SJCRH30 (cell line): ENCODE measurements at regions not wholly inside any gene's neighbourhood (a gene's known extent, or its start where the extent isn't known, plus 50 kb on each side); places are given as distances from the start of the nearest gene placed in this dataset.
"Not testable (repeated sequence)": the region's sequence is repeated elsewhere in the genome, so short reads cannot be mapped to it uniquely, and the experiment has no call there.

ENCODE experiments used
- DNase-seq, 2 experiments: peaks; one replicate each; pipeline ENCODE4 v3.0.0-alpha.2; 2015 to 2020
- H3K27ac ChIP-seq: fragments of 250-450 bp; sonication (Bioruptor Pico); 2 replicates; pipeline ENCODE4 v1.5.1; 2020; ENCODE audit warnings: mild to moderate bottlenecking, moderate library complexity
- H3K27me3 ChIP-seq: fragments of 250-450 bp; sonication (Bioruptor Pico); 2 replicates; pipeline ENCODE4 v1.5.1; 2020; ENCODE audit warnings: mild to moderate bottlenecking, moderate library complexity
- H3K36me3 ChIP-seq: fragments of 250-450 bp; sonication (Bioruptor Pico); 2 replicates; pipeline ENCODE4 v1.5.1; 2020; ENCODE audit warnings: mild to moderate bottlenecking, moderate library complexity
- H3K4me1 ChIP-seq: fragments of 250-450 bp; sonication (Bioruptor Pico); 2 replicates; pipeline ENCODE4 v1.5.1; 2020; ENCODE audit warnings: mild to moderate bottlenecking, moderate library complexity
- H3K4me3 ChIP-seq: fragments of 250-450 bp; sonication (Bioruptor Pico); 2 replicates; pipeline ENCODE4 v1.5.1; 2020; ENCODE audit warnings: mild to moderate bottlenecking, moderate library complexity
- H3K9me3 ChIP-seq: fragments of 250-450 bp; sonication (Bioruptor Pico); replicated peaks from 2 replicates; pipeline ENCODE4 v1.5.1; 2020; ENCODE audit warnings: mild to moderate bottlenecking, moderate library complexity

DNA sequence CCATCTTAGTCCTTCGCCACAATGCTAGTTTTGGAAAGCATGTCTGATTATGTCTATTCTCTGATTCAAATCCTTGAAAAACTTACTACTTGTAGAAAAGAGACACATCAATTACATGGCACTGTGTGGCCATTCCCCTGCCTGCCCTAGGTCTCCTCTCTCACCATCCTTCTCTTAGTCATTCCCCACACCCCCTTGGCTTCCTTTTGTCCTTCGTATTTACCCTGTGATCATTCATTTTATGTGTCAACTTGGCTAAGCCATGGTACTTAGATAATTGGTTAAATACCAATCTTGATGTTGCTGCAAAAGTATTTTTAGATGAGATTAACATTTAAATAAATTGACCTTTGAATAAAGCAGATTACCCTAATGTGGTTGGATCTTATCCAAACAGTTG is 122.9 kb upstream of the CDH11 start:
- Histone ChIP-seq H3K9me3 (no peaks in the 10 kb centered on the region), H3K36me3 (no peaks in the 10 kb centered on the region), H3K27ac (no peak overlapping the region), H3K27me3 (no peaks in the 10 kb centered on the region), H3K4me3 (no peak overlapping the region), H3K4me1 (no peaks in the 10 kb centered on the region)
- DNase-seq, result no peak

DNA sequence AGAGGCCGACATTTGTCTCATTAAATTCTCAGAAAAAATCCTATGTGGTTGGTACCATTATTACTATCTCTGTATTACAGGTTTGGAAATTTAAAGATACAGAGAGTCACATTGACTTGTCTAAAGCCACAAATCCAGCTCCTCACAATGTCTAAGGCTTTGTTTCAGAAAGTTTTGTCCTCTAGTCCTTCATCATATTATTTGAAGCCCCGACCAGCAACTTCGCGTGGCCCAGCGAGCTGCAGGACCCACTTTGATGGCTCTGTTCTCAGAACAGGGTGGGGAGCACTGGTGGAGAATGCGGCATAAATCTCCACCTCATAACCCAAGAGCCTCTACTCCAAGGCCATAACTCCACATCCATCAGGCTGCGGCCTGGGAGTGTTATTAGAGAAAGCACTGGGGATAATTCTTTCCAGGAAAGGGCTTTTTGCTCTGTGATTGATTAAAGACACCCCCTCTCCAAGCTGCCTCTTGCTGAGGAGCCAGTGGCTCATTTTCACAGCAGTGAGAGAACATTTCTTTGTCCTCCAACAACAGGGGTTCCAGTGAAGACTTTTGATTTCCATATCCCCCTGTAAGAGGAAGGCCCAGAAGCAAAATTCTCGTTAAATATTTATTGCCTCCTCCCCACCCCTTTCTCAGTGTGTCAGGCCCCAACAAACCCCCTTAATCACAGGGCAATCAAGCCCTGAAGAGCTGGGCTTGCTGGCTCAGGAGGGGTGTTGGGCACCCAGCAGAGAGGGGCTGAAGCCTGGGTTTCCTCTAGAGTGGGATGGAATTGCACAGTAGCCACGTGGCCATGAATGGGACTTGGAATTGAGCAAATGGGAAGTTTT is 113.7 kb upstream of the CDH11 start:
- Histone ChIP-seq H3K4me3 (no peak overlapping the region), H3K36me3 (no peaks in the 10 kb centered on the region)

DNA sequence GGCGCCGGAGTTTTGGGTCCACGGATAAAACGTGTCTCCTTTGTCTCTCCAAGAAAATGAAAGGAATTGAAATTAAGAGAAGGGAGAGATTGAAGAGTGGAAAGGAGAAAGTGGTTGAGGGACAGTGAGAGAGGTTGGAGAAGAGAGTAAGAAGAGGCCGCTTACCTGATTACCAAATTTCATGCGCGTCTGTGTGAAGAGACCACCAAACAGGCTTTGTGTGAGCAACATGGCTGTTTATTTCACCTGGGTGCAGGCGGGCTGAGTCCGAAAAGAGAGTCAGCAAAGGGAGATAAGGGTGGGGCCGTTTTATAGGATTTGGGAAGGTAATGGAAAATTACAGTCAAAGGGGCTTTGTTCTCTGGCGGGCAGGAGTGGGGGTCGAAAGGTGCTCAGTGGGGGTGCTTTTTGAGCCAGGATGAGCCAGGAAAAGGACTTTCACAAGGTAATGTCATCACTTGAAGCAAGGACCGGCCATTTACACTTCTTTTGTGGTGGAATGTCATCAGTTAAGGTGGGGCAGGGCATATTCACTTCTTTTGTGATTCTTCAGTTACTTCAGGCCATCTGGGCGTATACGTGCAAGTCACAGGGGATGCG is 113.0 kb upstream of the CDH11 start:
- not testable (repeated sequence) for H3K27ac ChIP-seq, DNase-seq, H3K9me3 ChIP-seq, H3K36me3 ChIP-seq, H3K4me3 ChIP-seq, H3K27me3 ChIP-seq, H3K4me1 ChIP-seq

More for the DNA sequence above, 113.7 kb upstream of the CDH11 start:
- H3K27ac ChIP-seq, result no peak overlapping the region
- DNase-seq, result no peak
- no peaks in the 10 kb centered on the region for H3K27me3 ChIP-seq
- H3K4me1 ChIP-seq, result no peaks in the 10 kb centered on the region
- H3K9me3 ChIP-seq, result no peaks in the 10 kb centered on the region

DNA sequence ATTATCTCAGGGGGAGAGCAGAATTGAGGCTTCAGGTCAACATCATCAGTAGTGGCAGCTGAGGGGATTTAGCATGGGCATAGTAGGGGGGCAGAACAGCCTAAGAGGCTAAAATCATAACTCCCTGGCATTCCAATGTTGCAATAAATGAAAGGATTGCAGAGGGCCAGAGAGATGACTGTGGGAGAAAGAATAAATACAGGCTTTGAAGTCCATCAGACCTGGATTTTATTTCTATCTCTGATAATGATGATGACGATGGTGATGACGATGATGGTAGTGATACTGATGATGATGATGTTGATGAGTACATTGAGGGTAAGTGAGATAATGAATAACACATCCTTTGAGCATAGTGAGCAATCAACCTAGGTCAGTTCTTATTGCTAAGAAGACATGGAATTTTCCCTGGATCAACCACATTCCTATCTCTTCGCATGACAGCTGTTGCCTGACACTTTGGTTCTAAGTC is 107.4 kb upstream of the CDH11 start:
- peak; percentile 49 to 58 for DNase-seq
- Histone ChIP-seq H3K4me1 (peaks cover 16% of the 10 kb centered on the region), H3K9me3 (no peaks in the 10 kb centered on the region), H3K4me3 (no peak overlapping the region), H3K27me3 (no peaks in the 10 kb centered on the region), H3K36me3 (no peaks in the 10 kb centered on the region), H3K27ac (peak overlapping the region; percentile 34)

DNA sequence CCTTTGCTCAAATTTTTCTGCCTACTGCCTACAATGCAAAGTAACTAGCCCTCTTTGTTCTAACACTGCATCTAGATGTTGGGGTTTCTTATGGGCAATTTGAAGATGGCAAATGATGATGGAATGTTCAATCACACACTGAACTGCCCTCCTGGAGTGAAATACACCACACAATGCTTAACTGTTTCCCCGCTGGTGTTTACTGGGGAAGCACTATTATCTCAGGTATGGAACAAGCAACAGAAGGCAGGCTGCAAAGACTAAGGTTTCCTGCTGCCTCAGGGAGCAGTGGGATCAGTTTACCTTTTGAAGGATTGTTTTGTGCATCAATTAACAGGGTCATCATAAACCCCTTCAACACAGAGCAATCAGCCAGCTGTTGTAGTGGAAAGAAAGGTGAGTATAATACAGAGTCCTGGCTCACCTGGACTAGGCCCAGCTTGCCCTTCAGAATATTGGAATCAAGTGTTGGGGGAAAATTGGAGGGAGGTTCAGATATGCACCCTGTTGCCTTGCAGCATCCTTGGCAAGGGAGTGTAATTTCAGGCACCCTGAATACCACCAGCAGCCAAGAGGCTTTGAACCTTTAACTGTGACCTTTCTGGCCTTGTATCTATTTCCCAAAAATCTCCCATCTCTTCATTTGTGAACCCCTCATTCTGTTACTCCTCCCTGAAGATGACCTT is 105.4 kb upstream of the CDH11 start:
- no peaks in the 10 kb centered on the region for H3K36me3 ChIP-seq
- no peak overlapping the region for H3K4me3 ChIP-seq
- no peaks in the 10 kb centered on the region for H3K27me3 ChIP-seq
- H3K4me1 ChIP-seq, result peaks cover 16% of the 10 kb centered on the region
- H3K9me3 ChIP-seq, result no peaks in the 10 kb centered on the region
- no peak for DNase-seq
- H3K27ac ChIP-seq, result no peak overlapping the region

DNA sequence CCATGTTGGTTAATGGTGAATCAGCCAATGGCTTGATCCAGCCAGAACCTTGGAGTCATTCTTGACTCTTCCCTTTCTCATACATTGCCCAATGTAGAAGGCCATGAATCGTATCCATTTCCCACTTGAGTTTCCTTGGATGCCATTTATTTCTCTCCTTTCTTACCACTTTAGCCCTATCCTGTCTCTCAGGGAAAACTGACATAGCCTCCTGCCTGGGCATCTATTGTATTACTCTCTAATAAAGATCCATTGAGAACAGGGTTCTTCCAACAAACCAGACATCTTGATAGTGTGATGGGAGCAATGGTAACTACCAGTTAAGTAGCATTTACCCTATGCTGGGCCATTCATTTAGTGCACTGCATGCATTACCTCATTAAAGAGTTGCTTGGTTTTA is 104.2 kb upstream of the CDH11 start:
- no peak for DNase-seq
- Histone ChIP-seq H3K27ac (no peak overlapping the region), H3K4me1 (peaks cover 16% of the 10 kb centered on the region), H3K36me3 (no peaks in the 10 kb centered on the region), H3K9me3 (no peaks in the 10 kb centered on the region), H3K27me3 (no peaks in the 10 kb centered on the region), H3K4me3 (no peak overlapping the region)

DNA sequence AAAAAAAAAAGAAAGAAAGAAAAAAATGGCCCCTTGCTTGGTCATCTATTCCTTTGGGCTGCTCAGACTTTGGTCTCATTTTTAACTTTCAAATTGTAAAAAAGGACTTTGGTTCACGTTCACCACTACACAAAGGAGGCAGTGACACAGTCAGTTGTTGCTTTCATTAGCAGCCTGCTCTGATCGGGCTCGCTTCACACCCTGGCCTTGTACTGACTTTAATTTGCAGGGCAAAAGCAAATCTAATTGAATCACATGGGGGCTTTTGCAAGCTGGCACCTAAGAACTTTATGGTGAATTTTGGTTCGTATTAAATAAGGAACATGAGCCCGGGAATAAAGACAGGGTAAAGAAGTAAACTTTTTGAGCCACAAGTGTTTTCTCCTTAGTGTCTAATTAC is 103.6 kb upstream of the CDH11 start:
- H3K36me3 ChIP-seq, result no peaks in the 10 kb centered on the region
- no peaks in the 10 kb centered on the region for H3K27me3 ChIP-seq
- H3K9me3 ChIP-seq, result no peaks in the 10 kb centered on the region
- DNase-seq, result no peak
- H3K4me3 ChIP-seq, result no peak overlapping the region
- H3K4me1 ChIP-seq, result peaks cover 16% of the 10 kb centered on the region
- no peak overlapping the region for H3K27ac ChIP-seq

DNA sequence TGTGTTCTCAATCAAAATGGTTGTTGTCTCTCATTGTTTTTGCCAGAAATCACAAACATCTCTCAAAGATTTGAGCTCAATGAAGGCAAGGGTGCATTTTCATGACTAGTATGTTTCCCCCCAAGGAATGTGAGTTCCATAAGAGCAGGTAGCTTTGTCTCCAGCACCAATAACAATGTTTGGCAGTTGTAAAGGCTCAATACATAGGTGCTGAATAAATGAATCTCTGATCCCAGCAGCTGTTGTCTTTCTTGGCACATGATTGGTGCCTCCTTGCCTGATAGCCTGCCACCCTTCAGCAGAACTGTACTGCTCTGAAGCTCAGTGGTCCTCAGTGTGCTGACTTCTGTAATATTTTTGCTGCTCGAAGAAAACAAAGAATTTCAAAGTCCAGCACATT is 103.1 kb upstream of the CDH11 start:
- Histone ChIP-seq H3K9me3 (no peaks in the 10 kb centered on the region), H3K4me1 (peaks cover 16% of the 10 kb centered on the region), H3K27me3 (no peaks in the 10 kb centered on the region), H3K4me3 (no peak overlapping the region), H3K27ac (no peak overlapping the region), H3K36me3 (no peaks in the 10 kb centered on the region)
- DNase-seq, result no peak

DNA sequence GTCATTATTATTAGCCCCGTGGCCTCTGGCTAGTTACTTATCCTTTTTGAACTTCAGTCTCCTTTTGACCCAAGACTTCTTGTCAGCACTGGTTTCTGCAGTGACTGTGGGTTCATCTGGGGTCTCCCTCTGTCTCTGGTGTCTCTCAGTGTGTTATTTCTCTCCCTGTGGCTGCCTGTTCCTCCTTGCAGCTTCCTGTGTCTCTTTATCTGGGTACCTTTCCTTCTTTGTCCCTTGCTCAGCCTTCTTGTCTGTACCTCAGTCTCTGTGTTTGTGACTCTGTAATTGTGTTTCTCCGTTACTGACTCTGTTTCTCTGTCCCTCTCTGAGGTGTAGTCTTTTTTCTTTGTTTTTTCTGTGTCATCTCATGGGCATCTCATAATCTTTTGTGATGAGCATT is 102.6 kb upstream of the CDH11 start:
- no peak overlapping the region for H3K4me3 ChIP-seq
- no peak overlapping the region for H3K27ac ChIP-seq

DNA sequence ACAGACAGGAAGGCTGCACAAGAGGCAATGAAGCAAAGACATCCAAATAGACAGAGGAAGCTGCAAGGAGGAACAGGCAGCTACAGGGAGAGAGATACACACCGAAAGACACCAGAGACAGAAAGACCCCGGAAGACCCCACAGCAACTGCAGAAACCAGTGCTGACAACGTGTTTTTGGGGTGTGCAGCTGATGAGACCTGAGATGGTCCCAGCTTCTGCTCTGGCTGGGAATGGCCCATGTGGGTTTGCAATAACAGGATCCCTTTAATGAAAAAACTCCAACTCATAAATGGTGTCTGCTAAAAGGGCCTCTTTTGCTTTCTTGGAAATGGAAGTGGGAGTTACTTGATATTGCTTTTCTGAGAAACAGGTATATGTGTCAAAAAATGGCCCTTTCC is 101.5 kb upstream of the CDH11 start:
- H3K27me3 ChIP-seq, result no peaks in the 10 kb centered on the region
- H3K9me3 ChIP-seq, result no peaks in the 10 kb centered on the region
- no peak overlapping the region for H3K27ac ChIP-seq
- DNase-seq, result no peak
- H3K4me1 ChIP-seq, result peaks cover 1% of the 10 kb centered on the region
- H3K4me3 ChIP-seq, result no peak overlapping the region
- no peaks in the 10 kb centered on the region for H3K36me3 ChIP-seq

More for the DNA sequence above, 102.6 kb upstream of the CDH11 start:
- Histone ChIP-seq H3K36me3 (no peaks in the 10 kb centered on the region), H3K27me3 (no peaks in the 10 kb centered on the region), H3K9me3 (no peaks in the 10 kb centered on the region), H3K4me1 (peaks cover 12% of the 10 kb centered on the region)
- DNase-seq, result no peak

DNA sequence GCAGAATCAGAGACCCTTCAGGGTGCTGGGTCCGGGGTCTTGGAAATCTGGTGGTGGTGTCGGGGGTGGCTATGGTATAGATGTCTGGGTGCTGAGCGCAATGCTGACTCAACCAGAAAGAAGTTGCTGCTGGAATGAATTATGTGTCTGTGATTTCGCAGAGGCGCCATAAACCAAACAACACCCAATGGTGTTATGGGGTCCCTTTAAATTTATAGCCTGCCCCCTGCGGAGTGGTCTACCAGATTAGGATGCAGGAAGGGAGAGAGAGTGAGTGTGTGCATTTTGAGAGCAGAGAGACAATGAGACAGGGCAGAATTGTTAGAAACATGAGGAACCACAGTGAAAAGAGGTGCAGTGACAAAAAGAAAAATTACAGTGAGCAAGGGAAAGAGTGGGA is 100.7 kb upstream of the CDH11 start:
- no peaks in the 10 kb centered on the region for H3K36me3 ChIP-seq
- no peaks in the 10 kb centered on the region for H3K4me1 ChIP-seq
- DNase-seq, result no peak
- H3K27ac ChIP-seq, result no peak overlapping the region
- no peak overlapping the region for H3K4me3 ChIP-seq
- no peaks in the 10 kb centered on the region for H3K9me3 ChIP-seq
- H3K27me3 ChIP-seq, result no peaks in the 10 kb centered on the region

DNA sequence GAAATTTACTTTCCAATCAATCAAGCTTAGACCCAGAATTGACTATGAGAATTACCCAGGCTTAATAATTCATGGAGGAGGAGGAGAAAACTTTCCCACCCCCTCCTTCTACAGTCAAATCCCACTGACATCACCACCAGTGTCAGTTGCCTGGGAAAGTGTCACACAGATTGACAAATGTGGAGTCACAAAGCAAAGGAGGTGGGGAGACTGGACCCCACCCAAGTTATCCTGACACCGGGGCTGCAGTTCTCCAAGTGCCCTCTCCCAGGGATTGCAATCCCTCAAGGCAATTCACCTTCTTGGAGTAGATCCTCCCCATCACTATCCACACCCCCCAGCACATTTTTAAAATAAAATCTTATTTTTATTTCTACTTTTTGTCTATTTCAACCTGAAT is 100.2 kb upstream of the CDH11 start:
- no peaks in the 10 kb centered on the region for H3K9me3 ChIP-seq
- DNase-seq, result no peak
- no peaks in the 10 kb centered on the region for H3K36me3 ChIP-seq
- H3K4me1 ChIP-seq, result no peaks in the 10 kb centered on the region
- no peaks in the 10 kb centered on the region for H3K27me3 ChIP-seq
- no peak overlapping the region for H3K4me3 ChIP-seq
- H3K27ac ChIP-seq, result no peak overlapping the region

DNA sequence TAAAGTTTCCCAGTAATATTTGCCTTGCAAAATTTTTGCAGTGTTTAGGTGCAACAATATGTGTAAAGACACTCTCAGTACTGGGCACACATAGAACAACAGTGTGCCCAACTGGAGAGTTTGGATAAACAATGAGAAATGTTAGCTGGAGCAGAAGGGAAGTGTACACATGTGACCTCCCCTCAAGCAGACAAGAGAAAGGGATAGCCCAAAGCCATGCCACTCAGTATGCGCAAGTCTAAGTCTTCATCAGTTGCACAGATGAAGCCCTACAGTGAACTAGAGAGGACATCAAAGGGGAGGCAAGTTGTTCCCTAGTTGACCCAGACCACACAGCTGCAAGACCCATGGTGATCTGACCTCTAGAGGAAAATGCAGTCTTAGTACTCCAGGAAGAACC is 97.9 kb upstream of the CDH11 start:
- Histone ChIP-seq H3K36me3 (no peaks in the 10 kb centered on the region), H3K4me1 (no peaks in the 10 kb centered on the region), H3K4me3 (no peak overlapping the region), H3K27me3 (0 out of 2 replicates have a peak, but pooled peaks cover 2% of the 10 kb centered on the region), H3K27ac (no peak overlapping the region), H3K9me3 (0 out of 2 replicates have a peak, but pooled peaks cover 4% of the 10 kb centered on the region)
- no peak for DNase-seq

DNA sequence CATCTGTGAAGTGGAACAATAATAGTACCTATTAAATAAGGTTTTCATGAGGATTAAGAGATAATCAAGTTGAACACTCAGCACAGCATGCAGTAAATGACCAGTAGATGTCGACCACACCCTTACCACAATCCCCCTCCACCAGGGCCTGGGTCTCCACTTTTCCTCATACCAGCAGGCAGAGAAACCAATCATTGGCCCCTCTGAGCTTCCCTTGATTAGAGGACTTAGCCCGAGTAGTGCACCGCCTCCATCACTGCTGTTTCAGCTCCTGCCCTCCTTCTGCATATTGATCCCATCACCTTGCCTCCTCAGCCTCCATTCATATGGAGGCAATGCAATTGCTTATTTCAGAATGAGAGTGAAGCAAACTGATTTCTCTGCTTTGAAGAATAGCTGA is 96.5 kb upstream of the CDH11 start:
- H3K27me3 ChIP-seq, result 0 out of 2 replicates have a peak, but pooled peaks cover 2% of the 10 kb centered on the region
- 0 out of 2 replicates have a peak, but pooled peaks cover 4% of the 10 kb centered on the region for H3K9me3 ChIP-seq
- no peak overlapping the region for H3K27ac ChIP-seq
- H3K4me3 ChIP-seq, result no peak overlapping the region
- no peak for DNase-seq
- no peaks in the 10 kb centered on the region for H3K36me3 ChIP-seq
- no peaks in the 10 kb centered on the region for H3K4me1 ChIP-seq
